NCI-H2171 treated with DMSO at 0.1 percent for 48 hours (cell line): ENCODE measurements at regions not wholly inside any gene's neighbourhood (a gene's known extent, or its start where the extent isn't known, plus 50 kb on each side); places are given as distances from the start of the nearest gene placed in this dataset.

Experiments
- DNase-seq: peaks from one replicate; lab custom pipeline; 2025; lab: John Stamatoyannopoulos, UW

- DNase-seq, result no peak
Measured at GRCh38 chr1:98068016-98068415, 147.2 kb upstream of the DPYD start.

- no peak for DNase-seq
Measured at GRCh38 chr1:98066911-98067310, 146.1 kb upstream of the DPYD start.

GRCh38 chr1:98059620-98060019 is 138.8 kb upstream of the DPYD start:
- no peak for DNase-seq

- DNase-seq, result no peak
Measured at GRCh38 chr1:98058676-98059075, 137.8 kb upstream of the DPYD start.

- no peak for DNase-seq
Measured at GRCh38 chr1:98057236-98057910, 136.5 kb upstream of the DPYD start.

- no peak for DNase-seq
Measured at GRCh38 chr1:98056781-98057180, 135.9 kb upstream of the DPYD start.

GRCh38 chr1:98055457-98055856 is 134.6 kb upstream of the DPYD start:
- DNase-seq, result no peak

GRCh38 chr1:98054786-98055185 is 134.0 kb upstream of the DPYD start:
- DNase-seq, result no peak

- DNase-seq, result no peak
Measured at GRCh38 chr1:98054367-98054701, 133.5 kb upstream of the DPYD start.

GRCh38 chr1:98053471-98054366 is 132.9 kb upstream of the DPYD start:
- DNase-seq, result peak; percentile 37

- DNase-seq, result peak; percentile 79
Measured at GRCh38 chr1:98051065-98051675, 130.3 kb upstream of the DPYD start.

GRCh38 chr1:98049370-98050135 is 128.7 kb upstream of the DPYD start:
- peak; percentile 96 for DNase-seq

- peak; percentile 35 for DNase-seq
Measured at GRCh38 chr1:98048751-98049325, 128.0 kb upstream of the DPYD start.

GRCh38 chr1:98048244-98048643 is 127.4 kb upstream of the DPYD start:
- peak; percentile 69 for DNase-seq

GRCh38 chr1:98047171-98047570 is 126.3 kb upstream of the DPYD start:
- DNase-seq, result no peak

GRCh38 chr1:98045767-98046641 is 125.2 kb upstream of the DPYD start:
- no peak for DNase-seq

GRCh38 chr1:98045211-98045766 is 124.5 kb upstream of the DPYD start:
- no peak for DNase-seq

GRCh38 chr1:98044766-98045165 is 123.9 kb upstream of the DPYD start:
- no peak for DNase-seq

GRCh38 chr1:98044071-98044697 is 123.3 kb upstream of the DPYD start:
- no peak for DNase-seq

GRCh38 chr1:98035602-98036002 is 114.8 kb upstream of the DPYD start:
- peak; percentile 88 for DNase-seq
